ENCODE measurements at regions not wholly inside any gene's neighbourhood (a gene's known extent, or its start where the extent isn't known, plus 50 kb on each side); places are given as distances from the start of the nearest gene placed in this dataset.

- intact Hi-C loops (cut with DNase I; ENCODE audit: low total_unique reads): no loop called here
- no peaks in the 10 kb centered on the region for H3K36me3 ChIP-seq
- in situ Hi-C loops (cut with MboI; ENCODE audit: low pct_ligation_motif_present in 1 of 4, low pct_unique_long_range_greater_than_20kb in 1 of 4, low sequenced_read_pairs in 3 of 4): loop anchor here in 2 of 4 donors (25.0 kb wide), 3 partner anchors 572 to 847 kb away; partner anchors contain the start of gene NTRK2 (in 1 of the 2)
- no peaks in the 10 kb centered on the region for H3K27me3 ChIP-seq
- 33 to 65% methylated on average over 4 to 10 of the region's 10 CpGs for WGBS, 2 donors (ENCODE audit: low coverage in 1 of 2)
- no peak overlapping the region for H3K4me3 ChIP-seq
- peak; percentile 57 for DNase-seq
- TF ChIP-seq CTCF (IDR thresholded peaks at IDR 0.05) (peak; percentile 29 to 62 (median 53)), POLR2A (IDR thresholded peaks at IDR 0.05) (no peak), POLR2AphosphoS5 (IDR thresholded peaks at IDR 0.05) (no peak), EP300 (IDR thresholded peaks at IDR 0.05; ENCODE audit: low read depth) (no peak)
- H3K4me1 ChIP-seq: peaks cover 0 to 3% (median 0%) of the 10 kb centered on the region in 4 donors
- H3K27ac ChIP-seq: no peak overlapping the region
- H3K9me3 ChIP-seq: no peaks in the 10 kb centered on the region
Measured at GRCh38 chr9:85258823-85259370, 482.9 kb downstream of the AGTPBP1 start.

GRCh38 chr9:85258236-85258635 is 483.5 kb downstream of the AGTPBP1 start:
- 62% methylated on average over 7 of the region's 7 CpGs; no CpG with 5 or more reads in 1 of the 2 donors for WGBS, 2 donors (ENCODE audit: low coverage in 1 of 2)
- Histone ChIP-seq H3K36me3 (no peaks in the 10 kb centered on the region), H3K9me3 (no peaks in the 10 kb centered on the region), H3K4me3 (no peak overlapping the region), H3K27ac (no peak overlapping the region), H3K4me1 (peaks cover 0 to 3% (median 0%) of the 10 kb centered on the region in 4 donors), H3K27me3 (no peaks in the 10 kb centered on the region)
- intact Hi-C loops (cut with DNase I; ENCODE audit: low total_unique reads): no loop called here
- in situ Hi-C loops (cut with MboI; ENCODE audit: low pct_ligation_motif_present in 1 of 4, low pct_unique_long_range_greater_than_20kb in 1 of 4, low sequenced_read_pairs in 3 of 4): loop anchor here in 2 of 4 donors (25.0 kb wide), 3 partner anchors 571 to 846 kb away; partner anchors contain the start of gene NTRK2 (in 1 of the 2)
- TF ChIP-seq POLR2AphosphoS5 (IDR thresholded peaks at IDR 0.05) (no peak), EP300 (IDR thresholded peaks at IDR 0.05; ENCODE audit: low read depth) (no peak), POLR2A (IDR thresholded peaks at IDR 0.05) (no peak), CTCF (IDR thresholded peaks at IDR 0.05) (no peak)
- DNase-seq: peak; percentile 66

GRCh38 chr9:85249313-85249621 is 492.5 kb downstream of the AGTPBP1 start:
- in situ Hi-C loops (cut with MboI; ENCODE audit: low pct_ligation_motif_present in 1 of 4, low pct_unique_long_range_greater_than_20kb in 1 of 4, low sequenced_read_pairs in 3 of 4) (no loop called here), intact Hi-C loops (cut with DNase I; ENCODE audit: low total_unique reads) (no loop called here)
- H3K27me3 ChIP-seq: no peaks in the 10 kb centered on the region
- no peak overlapping the region for H3K4me3 ChIP-seq
- H3K9me3 ChIP-seq: no peaks in the 10 kb centered on the region
- no peak for DNase-seq
- 75 to 87% methylated on average over 2 to 5 of the region's 5 CpGs for WGBS, 2 donors (ENCODE audit: low coverage in 1 of 2)
- H3K36me3 ChIP-seq: no peaks in the 10 kb centered on the region
- H3K27ac ChIP-seq: no peak overlapping the region
- TF ChIP-seq CTCF (IDR thresholded peaks at IDR 0.05) (no peak), POLR2AphosphoS5 (IDR thresholded peaks at IDR 0.05) (no peak), POLR2A (IDR thresholded peaks at IDR 0.05) (no peak), EP300 (IDR thresholded peaks at IDR 0.05; ENCODE audit: low read depth) (no peak)
- H3K4me1 ChIP-seq: no peaks in the 10 kb centered on the region

DNA sequence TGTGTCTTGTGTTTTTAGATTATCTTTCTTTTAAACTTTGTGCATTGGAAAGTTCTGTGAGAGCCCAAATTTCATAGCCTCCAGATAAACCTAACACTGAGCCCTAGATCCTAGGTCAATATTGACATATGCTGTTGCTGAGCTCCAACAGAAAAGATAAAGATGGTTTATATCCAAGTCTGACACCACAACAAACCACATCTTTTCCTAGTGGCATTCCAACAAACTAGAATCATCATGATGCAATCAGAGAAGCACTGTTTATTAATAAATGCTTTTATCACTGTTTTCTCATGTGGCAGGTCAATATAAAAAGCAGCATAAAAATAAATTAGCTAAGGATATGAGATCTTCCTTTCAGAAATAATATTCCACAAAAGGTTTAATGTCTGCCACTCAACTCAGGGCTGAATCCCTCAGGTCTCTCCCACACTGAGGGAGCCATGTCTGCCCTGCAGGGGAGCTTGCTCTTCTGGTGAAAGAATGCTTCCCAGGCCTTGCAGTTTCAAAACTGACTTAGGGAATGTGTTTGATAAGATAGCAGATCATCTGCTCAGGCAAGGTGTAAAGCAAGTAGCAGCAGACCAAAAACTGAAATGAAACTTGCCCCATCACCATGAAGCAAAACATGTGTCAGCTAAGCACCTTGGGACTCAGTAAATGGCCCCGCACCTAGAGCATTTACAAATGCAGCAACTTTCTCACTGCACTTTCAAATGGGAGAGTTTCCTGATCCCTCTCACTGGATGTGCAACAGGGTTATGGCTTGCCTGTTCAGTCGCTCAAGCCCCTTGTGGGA is 493.0 kb downstream of the AGTPBP1 start:
- no peak overlapping the region for H3K4me3 ChIP-seq
- H3K27me3 ChIP-seq: no peaks in the 10 kb centered on the region
- H3K27ac ChIP-seq: no peak overlapping the region
- TF ChIP-seq POLR2A (IDR thresholded peaks at IDR 0.05) (no peak), CTCF (IDR thresholded peaks at IDR 0.05) (no peak), EP300 (IDR thresholded peaks at IDR 0.05; ENCODE audit: low read depth) (no peak), POLR2AphosphoS5 (IDR thresholded peaks at IDR 0.05) (no peak)
- in situ Hi-C loops (cut with MboI; ENCODE audit: low pct_ligation_motif_present in 1 of 4, low pct_unique_long_range_greater_than_20kb in 1 of 4, low sequenced_read_pairs in 3 of 4) (no loop called here), intact Hi-C loops (cut with DNase I; ENCODE audit: low total_unique reads) (no loop called here)
- H3K9me3 ChIP-seq: no peaks in the 10 kb centered on the region
- H3K4me1 ChIP-seq: no peaks in the 10 kb centered on the region
- no peaks in the 10 kb centered on the region for H3K36me3 ChIP-seq
- DNase-seq: no peak
- 83% methylated on average over 2 of the region's 2 CpGs; no CpG with 5 or more reads in 1 of the 2 donors for WGBS, 2 donors (ENCODE audit: low coverage in 1 of 2)

Data from transverse colon (tissue), 4 donors.